ENCODE measurements at regions not wholly inside any gene's neighbourhood (a gene's known extent, or its start where the extent isn't known, plus 50 kb on each side); places are given as distances from the start of the nearest gene placed in this dataset.

- TF ChIP-seq IKZF5 (CRISPR knock-in tag; IDR thresholded peaks at IDR 0.05) (no peak), ZNF234 (CRISPR knock-in tag; conservative IDR thresholded peaks at IDR 0.05) (no peak), NFIC (IDR thresholded peaks at IDR 0.05; ENCODE audit: low read length) (no peak), ZFYVE20 (CRISPR knock-in tag; IDR thresholded peaks at IDR 0.05; ENCODE audit: borderline replicate concordance, low read depth) (no peak), CENPT (CRISPR knock-in tag; IDR thresholded peaks at IDR 0.05; ENCODE audit: low read depth) (no peak), USF2 (IDR thresholded peaks at IDR 0.05; ENCODE audit: low read depth, low read length) (no peak), USF2 (CRISPR knock-in tag; IDR thresholded peaks at IDR 0.05; ENCODE audit: borderline replicate concordance) (no peak)
Observed at GRCh38 chr22:48426466-48427380, 1401.0 kb downstream of the BRD1 start (continued).

GRCh38 chr22:48425641-48426040 lies 1402.0 kb downstream of the BRD1 start:
- ChIA-PET POLR2A (no interaction called here), CTCF (ENCODE audit: low intra/inter-chr PET ratio, low total read pairs) (no interaction called here)
- BruUV-seq (replicated peaks), result no TSS peak
- Histone ChIP-seq H3K9me3 (ENCODE audit: low read length) (no peaks in the 10 kb centered on the region), H2AFZ (ENCODE audit: low read length) (no peak overlapping the region), H3K79me2 (ENCODE audit: insufficient read depth, low read length) (no peaks in the 10 kb centered on the region), H3K4me2 (ENCODE audit: low read depth, low read length) (no peak overlapping the region), H4K20me1 (ENCODE audit: insufficient read depth, low read length) (0 out of 2 replicates have a peak, but pooled peaks cover 6% of the 10 kb centered on the region), H3K9ac (ENCODE audit: insufficient read depth, low read depth, low read length) (no peak overlapping the region), H3K4me1 (ENCODE audit: insufficient read depth, low read length) (no peaks in the 10 kb centered on the region), H3K4me3 (replicated peaks in 1 of 3; ENCODE audit: insufficient read depth in 1 of 3, low read depth in 2 of 3, low read length in 3 of 3) (no peak overlapping the region), H3K27ac (ENCODE audit: extremely low read length, insufficient read depth, low read length) (no peak overlapping the region), H3K27me3 (ENCODE audit: control insufficient read depth in 1 of 2, insufficient read depth in 2 of 2, low read length in 2 of 2) (peaks cover 10 to 75% of the 10 kb centered on the region in 2 experiments; a peak in 4 of 5 replicates), H3K36me3 (replicated peaks in 1 of 2; ENCODE audit: control insufficient read depth in 1 of 2, insufficient read depth in 2 of 2, low read length in 2 of 2) (no peaks in the 10 kb centered on the region)
- ATAC-seq (no peak), FAIRE-seq (no peak), DNase-seq (ENCODE audit: low spot score) (no peak)
- in situ Hi-C loops (cut with HindIII; ENCODE audit: extremely low pct_ligation_motif_present, low pct_unique_long_range_greater_than_20kb) (no loop called here), intact Hi-C loops (cut with micrococcal nuclease; ENCODE audit: unreplicated experiment) (no loop called here)
- 0% methylated on average over 6 of the region's 12 CpGs for WGBS (ENCODE audit: low lambda C conversion rate)
- TF ChIP-seq ZNF615 (CRISPR knock-in tag; IDR thresholded peaks at IDR 0.05; ENCODE audit: borderline replicate concordance) (no peak), DZIP1 (CRISPR knock-in tag; IDR thresholded peaks at IDR 0.05) (no peak), ZFP37 (CRISPR knock-in tag; IDR thresholded peaks at IDR 0.05; ENCODE audit: borderline replicate concordance) (no peak), RELA (CRISPR knock-in tag; IDR thresholded peaks at IDR 0.05) (no peak), SCMH1 (CRISPR knock-in tag; IDR thresholded peaks at IDR 0.05; ENCODE audit: borderline replicate concordance) (no peak), TFE3 (CRISPR knock-in tag; IDR thresholded peaks at IDR 0.05) (no peak)

Measured in HepG2 (cell line).